WTC11 (cell line): ENCODE measurements at regions not wholly inside any gene's neighbourhood (a gene's known extent, or its start where the extent isn't known, plus 50 kb on each side); places are given as distances from the start of the nearest gene placed in this dataset.

ENCODE experiments used
- ATAC-seq: fragments of 200-7000 bp; cut with Tn5 transposase; 2 replicates; pipeline ENCODE4 v1.10.0; 2021; ENCODE audit warnings: mild to moderate bottlenecking, moderate library complexity
- CTCF ChIA-PET: fragments of 300-600 bp; sonication (Branson Sonifier 250); formaldehyde crosslinking; loops from one replicate; lab custom pipeline; 2021; ENCODE audit warnings: antibody characterized with exemption; lab: Charles Lee
- POLR2A ChIA-PET: fragments of 350-600 bp; sonication (Branson Sonifier 250); formaldehyde crosslinking; loops from one replicate; lab custom pipeline; 2021; ENCODE audit warnings: antibody characterized with exemption; lab: Charles Lee
- DNase-seq: peaks from one replicate; pipeline ENCODE4 v3.0.0; 2021; ENCODE audit warnings: low spot score
- H3K27ac Mint-ChIP-seq: 2 replicates; pipeline ENCODE4 v1.8.0; 2021; ENCODE audit warnings: mixed read lengths
- H3K27me3 Mint-ChIP-seq: 2 replicates; pipeline ENCODE4 v1.8.0; 2021; ENCODE audit warnings: low read depth, mild to moderate bottlenecking, moderate library complexity, mixed read lengths
- H3K36me3 Mint-ChIP-seq: 2 replicates; pipeline ENCODE4 v1.8.0; 2021; ENCODE audit warnings: mixed read lengths
- H3K4me1 Mint-ChIP-seq: 2 replicates; pipeline ENCODE4 v1.8.0; 2022; ENCODE audit warnings: mixed read lengths
- H3K4me3 Mint-ChIP-seq: 2 replicates; pipeline ENCODE4 v1.8.0; 2021; ENCODE audit warnings: mild to moderate bottlenecking, moderate library complexity, mixed read lengths
- H3K9me3 Mint-ChIP-seq: 2 replicates; pipeline ENCODE4 v1.8.0; 2021; ENCODE audit warnings: mixed read lengths
- CREB1 ChIP-seq: sonication (generic); formaldehyde crosslinking; IDR thresholded peaks from 2 replicates; pipeline ENCODE4 v1.8.0; 2023; ENCODE audit warnings: mild to moderate bottlenecking, missing genetic modification reagents
- GABPB1 ChIP-seq: sonication (generic); formaldehyde crosslinking; IDR thresholded peaks from 2 replicates; pipeline ENCODE4 v1.8.1; 2023; ENCODE audit warnings: mild to moderate bottlenecking, missing genetic modification reagents
- GRHL2 ChIP-seq: fragments of 250-450 bp; sonication (Bioruptor Pico); IDR thresholded peaks from 2 replicates; pipeline ENCODE4 v1.8.0; 2022; ENCODE audit warnings: mild to moderate bottlenecking, moderate library complexity; ENCODE audit not compliant: insufficient replicate concordance, severe bottlenecking
- HMGA2 ChIP-seq: fragments of 250-450 bp; sonication (Bioruptor Pico); IDR thresholded peaks from 2 replicates; pipeline ENCODE4 v1.4.0; 2021; ENCODE audit warnings: mild to moderate bottlenecking, moderate library complexity
- JUN ChIP-seq: sonication (generic); formaldehyde crosslinking; IDR thresholded peaks from 2 replicates; pipeline ENCODE4 v1.8.0; 2023; ENCODE audit warnings: mild to moderate bottlenecking, missing genetic modification reagents
- MXD4 ChIP-seq: fragments of 250-450 bp; sonication (Bioruptor Pico); IDR thresholded peaks from 2 replicates; pipeline ENCODE4 v1.8.0; 2021; ENCODE audit warnings: mild to moderate bottlenecking, moderate library complexity, borderline replicate concordance
- NR1H2 ChIP-seq: sonication (generic); formaldehyde crosslinking; IDR thresholded peaks from 2 replicates; pipeline ENCODE4 v1.9.0; 2021; ENCODE audit warnings: mild to moderate bottlenecking, moderate library complexity, missing genetic modification reagents
- NR3C1 ChIP-seq: sonication (generic); formaldehyde crosslinking; conservative IDR thresholded peaks from 2 replicates; pipeline ENCODE4 v1.8.1; 2023; ENCODE audit warnings: low read depth, mild to moderate bottlenecking, missing genetic modification reagents
- SMAD3 ChIP-seq: sonication (generic); formaldehyde crosslinking; IDR thresholded peaks from 2 replicates; pipeline ENCODE4 v1.8.0; 2022; ENCODE audit warnings: missing genetic modification reagents, mild to moderate bottlenecking, borderline replicate concordance
- SMAD4 ChIP-seq: sonication (generic); formaldehyde crosslinking; IDR thresholded peaks from 2 replicates; pipeline ENCODE4 v1.8.0; 2022; ENCODE audit warnings: mild to moderate bottlenecking, missing genetic modification reagents
- TEAD1 ChIP-seq: sonication (generic); formaldehyde crosslinking; IDR thresholded peaks from 2 replicates; pipeline ENCODE4 v1.8.0; 2022; ENCODE audit warnings: mild to moderate bottlenecking, missing genetic modification reagents
- TEAD4 ChIP-seq: sonication (generic); formaldehyde crosslinking; IDR thresholded peaks from 2 replicates; pipeline ENCODE4 v1.8.0; 2022; ENCODE audit warnings: mild to moderate bottlenecking, missing genetic modification reagents
- ZNF121 ChIP-seq: sonication (generic); formaldehyde crosslinking; IDR thresholded peaks from 2 replicates; pipeline ENCODE4 v1.8.0; 2023; ENCODE audit warnings: missing genetic modification reagents
- ZNF423 ChIP-seq: fragments of 250-450 bp; sonication (Bioruptor Pico); IDR thresholded peaks from 2 replicates; pipeline ENCODE4 v2.1.2; 2022; ENCODE audit warnings: mild to moderate bottlenecking, moderate library complexity
- TF ChIP-seq, protein P1 (sequence below): sonication (generic); formaldehyde crosslinking; IDR thresholded peaks from 2 replicates; pipeline ENCODE4 v1.8.0; 2023; ENCODE audit warnings: missing genetic modification reagents, mild to moderate bottlenecking, borderline replicate concordance
- TF ChIP-seq, protein P2 (sequence below): sonication (generic); formaldehyde crosslinking; IDR thresholded peaks from 2 replicates; pipeline ENCODE4 v1.8.1; 2023; ENCODE audit warnings: mild to moderate bottlenecking, missing genetic modification reagents, moderate library complexity
- TF ChIP-seq, protein P3 (sequence below): fragments of 250-450 bp; sonication (Bioruptor Pico); IDR thresholded peaks from 2 replicates; pipeline ENCODE4 v1.9.0; 2021; ENCODE audit warnings: moderate library complexity, mild to moderate bottlenecking, inconsistent platforms, borderline replicate concordance
- TF ChIP-seq, protein P4 (sequence below): sonication (generic); formaldehyde crosslinking; IDR thresholded peaks from 2 replicates; pipeline ENCODE4 v1.8.0; 2023; ENCODE audit warnings: missing genetic modification reagents
- TF ChIP-seq, protein P5 (sequence below): fragments of 250-450 bp; sonication (Bioruptor Pico); IDR thresholded peaks from 2 replicates; pipeline ENCODE4 v1.9.0; 2021; ENCODE audit warnings: mild to moderate bottlenecking, borderline replicate concordance
- TF ChIP-seq, protein P6 (sequence below): sonication (generic); formaldehyde crosslinking; IDR thresholded peaks from 2 replicates; pipeline ENCODE4 v1.8.0; 2022; ENCODE audit warnings: mild to moderate bottlenecking, missing genetic modification reagents
- TF ChIP-seq, protein P7 (sequence below): sonication (generic); formaldehyde crosslinking; IDR thresholded peaks from 2 replicates; pipeline ENCODE4 v1.8.1; 2022; ENCODE audit warnings: missing genetic modification reagents, borderline replicate concordance

DNA sequence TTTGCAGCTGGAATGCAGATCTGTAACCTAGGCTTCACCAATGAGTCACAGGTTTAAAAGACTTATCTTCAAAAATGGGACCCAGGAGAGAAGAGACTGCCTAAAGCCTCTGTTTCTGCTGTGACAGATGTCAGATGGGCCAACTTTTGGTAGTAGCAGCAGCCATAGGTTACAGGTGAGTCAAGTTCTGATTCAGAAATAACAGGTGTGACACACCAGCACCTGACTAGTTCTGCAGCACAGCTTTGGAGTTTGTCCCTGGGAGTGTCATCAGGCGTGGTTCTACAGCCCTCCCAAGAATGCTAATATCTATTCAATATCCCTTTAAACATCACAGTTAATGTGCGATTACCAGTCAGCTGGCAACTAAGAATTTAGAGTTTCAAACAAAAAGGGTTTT lies 121.9 kb upstream of the BTN3A2 start (continued):
- TF ChIP-seq, protein P1, sequence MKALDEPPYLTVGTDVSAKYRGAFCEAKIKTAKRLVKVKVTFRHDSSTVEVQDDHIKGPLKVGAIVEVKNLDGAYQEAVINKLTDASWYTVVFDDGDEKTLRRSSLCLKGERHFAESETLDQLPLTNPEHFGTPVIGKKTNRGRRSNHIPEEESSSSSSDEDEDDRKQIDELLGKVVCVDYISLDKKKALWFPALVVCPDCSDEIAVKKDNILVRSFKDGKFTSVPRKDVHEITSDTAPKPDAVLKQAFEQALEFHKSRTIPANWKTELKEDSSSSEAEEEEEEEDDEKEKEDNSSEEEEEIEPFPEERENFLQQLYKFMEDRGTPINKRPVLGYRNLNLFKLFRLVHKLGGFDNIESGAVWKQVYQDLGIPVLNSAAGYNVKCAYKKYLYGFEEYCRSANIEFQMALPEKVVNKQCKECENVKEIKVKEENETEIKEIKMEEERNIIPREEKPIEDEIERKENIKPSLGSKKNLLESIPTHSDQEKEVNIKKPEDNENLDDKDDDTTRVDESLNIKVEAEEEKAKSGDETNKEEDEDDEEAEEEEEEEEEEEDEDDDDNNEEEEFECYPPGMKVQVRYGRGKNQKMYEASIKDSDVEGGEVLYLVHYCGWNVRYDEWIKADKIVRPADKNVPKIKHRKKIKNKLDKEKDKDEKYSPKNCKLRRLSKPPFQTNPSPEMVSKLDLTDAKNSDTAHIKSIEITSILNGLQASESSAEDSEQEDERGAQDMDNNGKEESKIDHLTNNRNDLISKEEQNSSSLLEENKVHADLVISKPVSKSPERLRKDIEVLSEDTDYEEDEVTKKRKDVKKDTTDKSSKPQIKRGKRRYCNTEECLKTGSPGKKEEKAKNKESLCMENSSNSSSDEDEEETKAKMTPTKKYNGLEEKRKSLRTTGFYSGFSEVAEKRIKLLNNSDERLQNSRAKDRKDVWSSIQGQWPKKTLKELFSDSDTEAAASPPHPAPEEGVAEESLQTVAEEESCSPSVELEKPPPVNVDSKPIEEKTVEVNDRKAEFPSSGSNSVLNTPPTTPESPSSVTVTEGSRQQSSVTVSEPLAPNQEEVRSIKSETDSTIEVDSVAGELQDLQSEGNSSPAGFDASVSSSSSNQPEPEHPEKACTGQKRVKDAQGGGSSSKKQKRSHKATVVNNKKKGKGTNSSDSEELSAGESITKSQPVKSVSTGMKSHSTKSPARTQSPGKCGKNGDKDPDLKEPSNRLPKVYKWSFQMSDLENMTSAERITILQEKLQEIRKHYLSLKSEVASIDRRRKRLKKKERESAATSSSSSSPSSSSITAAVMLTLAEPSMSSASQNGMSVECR (CRISPR knock-in tag) = no peak
- TF ChIP-seq, protein P2, sequence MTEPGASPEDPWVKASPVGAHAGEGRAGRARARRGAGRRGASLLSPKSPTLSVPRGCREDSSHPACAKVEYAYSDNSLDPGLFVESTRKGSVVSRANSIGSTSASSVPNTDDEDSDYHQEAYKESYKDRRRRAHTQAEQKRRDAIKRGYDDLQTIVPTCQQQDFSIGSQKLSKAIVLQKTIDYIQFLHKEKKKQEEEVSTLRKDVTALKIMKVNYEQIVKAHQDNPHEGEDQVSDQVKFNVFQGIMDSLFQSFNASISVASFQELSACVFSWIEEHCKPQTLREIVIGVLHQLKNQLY (CRISPR knock-in tag) = no peak
- TF ChIP-seq, protein P3, sequence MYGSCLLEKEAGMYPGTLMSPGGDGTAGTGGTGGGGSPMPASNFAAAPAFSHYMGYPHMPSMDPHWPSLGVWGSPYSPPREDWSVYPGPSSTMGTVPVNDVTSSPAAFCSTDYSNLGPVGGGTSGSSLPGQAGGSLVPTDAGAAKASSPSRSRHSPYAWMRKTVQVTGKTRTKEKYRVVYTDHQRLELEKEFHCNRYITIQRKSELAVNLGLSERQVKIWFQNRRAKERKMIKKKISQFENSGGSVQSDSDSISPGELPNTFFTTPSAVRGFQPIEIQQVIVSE (CRISPR knock-in tag) = no peak
- TF ChIP-seq JUN (CRISPR knock-in tag) (no peak), NR3C1 (CRISPR knock-in tag) (no peak), CREB1 (CRISPR knock-in tag) (no peak), ZNF423 (CRISPR knock-in tag) (no peak), TEAD1 (no peak), SMAD4 (CRISPR knock-in tag) (no peak), GABPB1 (CRISPR knock-in tag) (no peak), NR1H2 (CRISPR knock-in tag) (no peak)
- TF ChIP-seq, protein P4, sequence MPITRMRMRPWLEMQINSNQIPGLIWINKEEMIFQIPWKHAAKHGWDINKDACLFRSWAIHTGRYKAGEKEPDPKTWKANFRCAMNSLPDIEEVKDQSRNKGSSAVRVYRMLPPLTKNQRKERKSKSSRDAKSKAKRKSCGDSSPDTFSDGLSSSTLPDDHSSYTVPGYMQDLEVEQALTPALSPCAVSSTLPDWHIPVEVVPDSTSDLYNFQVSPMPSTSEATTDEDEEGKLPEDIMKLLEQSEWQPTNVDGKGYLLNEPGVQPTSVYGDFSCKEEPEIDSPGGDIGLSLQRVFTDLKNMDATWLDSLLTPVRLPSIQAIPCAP (CRISPR knock-in tag) = no peak

DNA sequence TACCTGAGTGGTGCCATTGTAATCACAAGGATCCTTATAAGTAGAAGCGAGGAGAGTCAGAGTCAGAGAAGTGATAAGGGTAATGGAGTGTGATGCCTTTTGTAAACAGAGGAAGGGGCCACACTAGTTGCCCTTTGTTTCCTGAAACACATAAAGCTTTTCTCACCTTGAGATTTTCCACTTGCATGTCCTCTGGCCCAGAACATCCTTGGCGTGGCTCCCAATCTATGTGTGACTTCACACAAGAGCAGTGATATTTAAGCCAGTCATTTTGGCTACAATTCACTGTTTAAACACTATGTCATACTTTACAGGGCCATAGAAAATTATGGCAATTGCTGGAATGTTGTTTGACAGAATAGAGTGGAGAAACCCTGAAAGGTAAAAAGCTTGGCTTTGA lies 121.2 kb upstream of the BTN3A2 start:
- no peaks in the 10 kb centered on the region; the same call in 1 of the 2 replicates for H3K27me3 Mint-ChIP-seq
- H3K36me3 Mint-ChIP-seq = no peaks in the 10 kb centered on the region
- H3K27ac Mint-ChIP-seq = no peak overlapping the region; the same call in 1 of the 2 replicates
- DNase-seq (no peak), ATAC-seq (no peak)
- no peak overlapping the region for H3K4me3 Mint-ChIP-seq
- H3K9me3 Mint-ChIP-seq = no peaks in the 10 kb centered on the region
- POLR2A ChIA-PET = interaction anchor here (1.1 to 6.4 kb wide), 6 partner anchors 7 to 903 kb away, joined by 3 to 97 read pairs (median 35); a partner anchor contains a TSS
- peaks cover 53% of the 10 kb centered on the region for H3K4me1 Mint-ChIP-seq
- CTCF ChIA-PET = no interaction called here
- no peak for TF ChIP-seq ZNF121 (CRISPR knock-in tag)
- TF ChIP-seq GRHL2 (CRISPR knock-in tag) = no peak
- TF ChIP-seq, protein P5, sequence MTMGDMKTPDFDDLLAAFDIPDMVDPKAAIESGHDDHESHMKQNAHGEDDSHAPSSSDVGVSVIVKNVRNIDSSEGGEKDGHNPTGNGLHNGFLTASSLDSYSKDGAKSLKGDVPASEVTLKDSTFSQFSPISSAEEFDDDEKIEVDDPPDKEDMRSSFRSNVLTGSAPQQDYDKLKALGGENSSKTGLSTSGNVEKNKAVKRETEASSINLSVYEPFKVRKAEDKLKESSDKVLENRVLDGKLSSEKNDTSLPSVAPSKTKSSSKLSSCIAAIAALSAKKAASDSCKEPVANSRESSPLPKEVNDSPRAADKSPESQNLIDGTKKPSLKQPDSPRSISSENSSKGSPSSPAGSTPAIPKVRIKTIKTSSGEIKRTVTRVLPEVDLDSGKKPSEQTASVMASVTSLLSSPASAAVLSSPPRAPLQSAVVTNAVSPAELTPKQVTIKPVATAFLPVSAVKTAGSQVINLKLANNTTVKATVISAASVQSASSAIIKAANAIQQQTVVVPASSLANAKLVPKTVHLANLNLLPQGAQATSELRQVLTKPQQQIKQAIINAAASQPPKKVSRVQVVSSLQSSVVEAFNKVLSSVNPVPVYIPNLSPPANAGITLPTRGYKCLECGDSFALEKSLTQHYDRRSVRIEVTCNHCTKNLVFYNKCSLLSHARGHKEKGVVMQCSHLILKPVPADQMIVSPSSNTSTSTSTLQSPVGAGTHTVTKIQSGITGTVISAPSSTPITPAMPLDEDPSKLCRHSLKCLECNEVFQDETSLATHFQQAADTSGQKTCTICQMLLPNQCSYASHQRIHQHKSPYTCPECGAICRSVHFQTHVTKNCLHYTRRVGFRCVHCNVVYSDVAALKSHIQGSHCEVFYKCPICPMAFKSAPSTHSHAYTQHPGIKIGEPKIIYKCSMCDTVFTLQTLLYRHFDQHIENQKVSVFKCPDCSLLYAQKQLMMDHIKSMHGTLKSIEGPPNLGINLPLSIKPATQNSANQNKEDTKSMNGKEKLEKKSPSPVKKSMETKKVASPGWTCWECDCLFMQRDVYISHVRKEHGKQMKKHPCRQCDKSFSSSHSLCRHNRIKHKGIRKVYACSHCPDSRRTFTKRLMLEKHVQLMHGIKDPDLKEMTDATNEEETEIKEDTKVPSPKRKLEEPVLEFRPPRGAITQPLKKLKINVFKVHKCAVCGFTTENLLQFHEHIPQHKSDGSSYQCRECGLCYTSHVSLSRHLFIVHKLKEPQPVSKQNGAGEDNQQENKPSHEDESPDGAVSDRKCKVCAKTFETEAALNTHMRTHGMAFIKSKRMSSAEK (CRISPR knock-in tag) = no peak
- TF ChIP-seq, protein P6, sequence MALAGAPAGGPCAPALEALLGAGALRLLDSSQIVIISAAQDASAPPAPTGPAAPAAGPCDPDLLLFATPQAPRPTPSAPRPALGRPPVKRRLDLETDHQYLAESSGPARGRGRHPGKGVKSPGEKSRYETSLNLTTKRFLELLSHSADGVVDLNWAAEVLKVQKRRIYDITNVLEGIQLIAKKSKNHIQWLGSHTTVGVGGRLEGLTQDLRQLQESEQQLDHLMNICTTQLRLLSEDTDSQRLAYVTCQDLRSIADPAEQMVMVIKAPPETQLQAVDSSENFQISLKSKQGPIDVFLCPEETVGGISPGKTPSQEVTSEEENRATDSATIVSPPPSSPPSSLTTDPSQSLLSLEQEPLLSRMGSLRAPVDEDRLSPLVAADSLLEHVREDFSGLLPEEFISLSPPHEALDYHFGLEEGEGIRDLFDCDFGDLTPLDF (CRISPR knock-in tag) = no peak
- no peak for TF ChIP-seq SMAD3
- no peak for TF ChIP-seq TEAD4 (CRISPR knock-in tag)
- TF ChIP-seq NR3C1 (CRISPR knock-in tag) = no peak
- no peak for TF ChIP-seq HMGA2
- TF ChIP-seq MXD4 (CRISPR knock-in tag) = no peak
- TF ChIP-seq, protein P2 (CRISPR knock-in tag) = no peak
- TF ChIP-seq, protein P7, sequence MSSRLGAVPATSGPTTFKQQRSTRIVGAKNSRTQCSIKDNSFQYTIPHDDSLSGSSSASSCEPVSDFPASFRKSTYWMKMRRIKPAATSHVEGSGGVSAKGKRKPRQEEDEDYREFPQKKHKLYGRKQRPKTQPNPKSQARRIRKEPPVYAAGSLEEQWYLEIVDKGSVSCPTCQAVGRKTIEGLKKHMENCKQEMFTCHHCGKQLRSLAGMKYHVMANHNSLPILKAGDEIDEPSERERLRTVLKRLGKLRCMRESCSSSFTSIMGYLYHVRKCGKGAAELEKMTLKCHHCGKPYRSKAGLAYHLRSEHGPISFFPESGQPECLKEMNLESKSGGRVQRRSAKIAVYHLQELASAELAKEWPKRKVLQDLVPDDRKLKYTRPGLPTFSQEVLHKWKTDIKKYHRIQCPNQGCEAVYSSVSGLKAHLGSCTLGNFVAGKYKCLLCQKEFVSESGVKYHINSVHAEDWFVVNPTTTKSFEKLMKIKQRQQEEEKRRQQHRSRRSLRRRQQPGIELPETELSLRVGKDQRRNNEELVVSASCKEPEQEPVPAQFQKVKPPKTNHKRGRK (CRISPR knock-in tag) = no peak
